ENCODE measurements at regions not wholly inside any gene's neighbourhood (a gene's known extent, or its start where the extent isn't known, plus 50 kb on each side); places are given as distances from the start of the nearest gene placed in this dataset.

DNA sequence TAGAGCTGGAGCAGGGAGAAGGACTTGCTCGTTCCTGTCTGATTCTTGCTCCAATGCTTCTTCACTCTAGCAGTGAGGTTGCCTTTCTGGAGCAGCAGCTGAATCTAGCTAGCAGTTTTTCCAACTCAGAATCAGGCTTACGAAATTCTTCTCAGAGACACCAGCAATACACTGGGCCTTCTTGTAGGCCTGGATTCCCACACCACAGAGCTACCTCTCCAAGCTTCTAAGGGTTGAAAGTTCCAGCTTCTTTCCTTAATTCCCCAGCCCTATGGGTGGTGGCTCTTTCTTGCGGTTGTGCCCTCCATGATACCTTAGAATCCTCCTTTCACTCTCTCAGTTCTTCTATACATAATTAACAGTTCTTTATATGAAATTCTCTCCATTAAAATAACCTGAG is 586.6 kb downstream of the INHBA start:
- TF ChIP-seq, protein P1, sequence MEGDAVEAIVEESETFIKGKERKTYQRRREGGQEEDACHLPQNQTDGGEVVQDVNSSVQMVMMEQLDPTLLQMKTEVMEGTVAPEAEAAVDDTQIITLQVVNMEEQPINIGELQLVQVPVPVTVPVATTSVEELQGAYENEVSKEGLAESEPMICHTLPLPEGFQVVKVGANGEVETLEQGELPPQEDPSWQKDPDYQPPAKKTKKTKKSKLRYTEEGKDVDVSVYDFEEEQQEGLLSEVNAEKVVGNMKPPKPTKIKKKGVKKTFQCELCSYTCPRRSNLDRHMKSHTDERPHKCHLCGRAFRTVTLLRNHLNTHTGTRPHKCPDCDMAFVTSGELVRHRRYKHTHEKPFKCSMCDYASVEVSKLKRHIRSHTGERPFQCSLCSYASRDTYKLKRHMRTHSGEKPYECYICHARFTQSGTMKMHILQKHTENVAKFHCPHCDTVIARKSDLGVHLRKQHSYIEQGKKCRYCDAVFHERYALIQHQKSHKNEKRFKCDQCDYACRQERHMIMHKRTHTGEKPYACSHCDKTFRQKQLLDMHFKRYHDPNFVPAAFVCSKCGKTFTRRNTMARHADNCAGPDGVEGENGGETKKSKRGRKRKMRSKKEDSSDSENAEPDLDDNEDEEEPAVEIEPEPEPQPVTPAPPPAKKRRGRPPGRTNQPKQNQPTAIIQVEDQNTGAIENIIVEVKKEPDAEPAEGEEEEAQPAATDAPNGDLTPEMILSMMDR (IDR thresholded peaks at IDR 0.05; ENCODE audit: low read depth, low read length) = no peak
- no peak overlapping the region for H3K4me3 ChIP-seq (replicated peaks in 1 of 2; ENCODE audit: low read depth in 2 of 2, low read length in 2 of 2)
- DNase-seq (ENCODE audit: low read depth in 2 of 2) = no peak

- DNase-seq (ENCODE audit: low read depth in 2 of 2) = no peak
- TF ChIP-seq, protein P1 (IDR thresholded peaks at IDR 0.05; ENCODE audit: low read depth, low read length) = no peak
- H3K4me3 ChIP-seq (replicated peaks in 1 of 2; ENCODE audit: low read depth in 2 of 2, low read length in 2 of 2) = no peak overlapping the region
These were observed 588.2 kb downstream of the INHBA start for GRCh38 chr7:41114691-41115090.

- DNase-seq (ENCODE audit: low read depth in 2 of 2) = no peak
- TF ChIP-seq, protein P1 (IDR thresholded peaks at IDR 0.05; ENCODE audit: low read depth, low read length) = no peak
- H3K4me3 ChIP-seq (replicated peaks in 1 of 2; ENCODE audit: low read depth in 2 of 2, low read length in 2 of 2) = no peak overlapping the region
These were observed 588.8 kb downstream of the INHBA start for GRCh38 chr7:41114131-41114530.

DNA sequence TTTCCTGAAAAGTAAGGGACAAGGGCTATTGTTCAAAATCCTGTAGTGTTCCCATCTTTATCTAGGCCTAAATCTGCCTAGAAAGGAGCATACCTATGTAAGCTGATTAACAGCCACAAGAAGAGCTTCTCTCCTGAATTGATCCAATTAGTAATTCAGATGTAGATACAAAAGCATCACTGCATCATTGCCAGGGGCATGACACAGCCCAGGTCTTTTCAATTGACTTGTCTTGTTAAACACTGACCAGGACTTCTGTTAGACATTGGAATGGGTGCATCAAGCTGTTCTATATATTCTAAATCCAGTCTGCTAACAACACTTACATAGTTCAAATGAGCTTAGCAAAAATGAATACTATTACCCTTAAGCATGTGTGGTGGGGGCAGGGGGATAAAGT is 589.2 kb downstream of the INHBA start:
- no peak for DNase-seq (ENCODE audit: low read depth in 2 of 2)
- TF ChIP-seq, protein P1 (IDR thresholded peaks at IDR 0.05; ENCODE audit: low read depth, low read length) = no peak
- H3K4me3 ChIP-seq (replicated peaks in 1 of 2; ENCODE audit: low read depth in 2 of 2, low read length in 2 of 2) = no peak overlapping the region

DNA sequence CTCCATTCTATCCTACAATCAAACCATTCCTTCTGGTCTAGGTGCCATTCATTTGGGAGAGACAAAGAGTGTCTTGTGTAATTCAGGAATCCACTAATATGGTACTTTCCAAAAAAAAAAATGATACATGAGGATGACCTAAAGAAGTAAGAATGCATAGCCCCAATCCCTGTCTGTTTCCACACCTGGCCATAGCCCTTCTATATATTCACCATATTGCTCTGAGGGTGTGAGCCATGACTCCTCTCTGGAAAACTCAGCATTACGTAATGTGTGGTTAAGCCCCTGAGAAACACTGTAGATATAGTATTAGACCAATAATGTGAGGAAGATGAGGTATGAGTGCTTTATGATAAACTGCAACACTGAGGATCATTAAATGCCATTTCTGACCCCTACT is 592.7 kb downstream of the INHBA start:
- H3K4me3 ChIP-seq (replicated peaks in 1 of 2; ENCODE audit: low read depth in 2 of 2, low read length in 2 of 2) = no peak overlapping the region
- TF ChIP-seq, protein P1 (IDR thresholded peaks at IDR 0.05; ENCODE audit: low read depth, low read length) = no peak
- peak in 1 of 2 donors; percentile 77 for DNase-seq (ENCODE audit: low read depth in 2 of 2)

DNA sequence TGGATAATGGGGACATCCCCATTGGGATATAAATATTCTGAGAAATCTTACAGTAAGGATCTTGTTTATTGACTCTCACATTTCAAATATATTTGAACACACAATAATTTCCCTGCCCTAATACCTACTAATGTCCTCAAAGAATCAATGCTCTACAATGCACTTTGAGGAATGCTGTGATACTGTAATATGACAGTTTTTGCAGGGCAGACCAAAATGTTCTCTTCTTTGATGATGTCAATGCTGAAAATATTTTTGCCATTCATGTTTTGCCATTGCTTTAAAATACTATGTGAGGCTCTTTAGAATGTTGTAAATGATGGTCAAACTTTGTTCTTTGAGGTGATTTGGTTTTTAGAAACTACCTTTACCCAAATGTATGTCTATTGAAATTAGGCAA is 594.1 kb downstream of the INHBA start:
- TF ChIP-seq, protein P1 (IDR thresholded peaks at IDR 0.05; ENCODE audit: low read depth, low read length) = no peak
- peak in 1 of 2 donors; percentile 21 for DNase-seq (ENCODE audit: low read depth in 2 of 2)
- H3K4me3 ChIP-seq (replicated peaks in 1 of 2; ENCODE audit: low read depth in 2 of 2, low read length in 2 of 2) = no peak overlapping the region

GRCh38 chr7:41107938-41108448 is 594.9 kb downstream of the INHBA start:
- H3K4me3 ChIP-seq (replicated peaks in 1 of 2; ENCODE audit: low read depth in 2 of 2, low read length in 2 of 2) = no peak overlapping the region
- TF ChIP-seq, protein P1 (IDR thresholded peaks at IDR 0.05; ENCODE audit: low read depth, low read length) = no peak
- peak in 1 of 2 donors; percentile 33 for DNase-seq (ENCODE audit: low read depth in 2 of 2)

Data from cardiac fibroblast (primary cell).